GM18499 (cell line): ENCODE measurements at regions not wholly inside any gene's neighbourhood (a gene's known extent, or its start where the extent isn't known, plus 50 kb on each side); places are given as distances from the start of the nearest gene placed in this dataset.
"Not testable (repeated sequence)": the region's sequence is repeated elsewhere in the genome, so short reads cannot be mapped to it uniquely, and the experiment has no call there.

Experiments
- ATAC-seq: cut with Tn5 transposase; IDR thresholded peaks from one replicate; pipeline ENCODE4 v1.9.1; 2021; ENCODE audit warnings: moderate number of reproducible peaks; ENCODE audit not compliant: insufficient read depth, unreplicated experiment

DNA sequence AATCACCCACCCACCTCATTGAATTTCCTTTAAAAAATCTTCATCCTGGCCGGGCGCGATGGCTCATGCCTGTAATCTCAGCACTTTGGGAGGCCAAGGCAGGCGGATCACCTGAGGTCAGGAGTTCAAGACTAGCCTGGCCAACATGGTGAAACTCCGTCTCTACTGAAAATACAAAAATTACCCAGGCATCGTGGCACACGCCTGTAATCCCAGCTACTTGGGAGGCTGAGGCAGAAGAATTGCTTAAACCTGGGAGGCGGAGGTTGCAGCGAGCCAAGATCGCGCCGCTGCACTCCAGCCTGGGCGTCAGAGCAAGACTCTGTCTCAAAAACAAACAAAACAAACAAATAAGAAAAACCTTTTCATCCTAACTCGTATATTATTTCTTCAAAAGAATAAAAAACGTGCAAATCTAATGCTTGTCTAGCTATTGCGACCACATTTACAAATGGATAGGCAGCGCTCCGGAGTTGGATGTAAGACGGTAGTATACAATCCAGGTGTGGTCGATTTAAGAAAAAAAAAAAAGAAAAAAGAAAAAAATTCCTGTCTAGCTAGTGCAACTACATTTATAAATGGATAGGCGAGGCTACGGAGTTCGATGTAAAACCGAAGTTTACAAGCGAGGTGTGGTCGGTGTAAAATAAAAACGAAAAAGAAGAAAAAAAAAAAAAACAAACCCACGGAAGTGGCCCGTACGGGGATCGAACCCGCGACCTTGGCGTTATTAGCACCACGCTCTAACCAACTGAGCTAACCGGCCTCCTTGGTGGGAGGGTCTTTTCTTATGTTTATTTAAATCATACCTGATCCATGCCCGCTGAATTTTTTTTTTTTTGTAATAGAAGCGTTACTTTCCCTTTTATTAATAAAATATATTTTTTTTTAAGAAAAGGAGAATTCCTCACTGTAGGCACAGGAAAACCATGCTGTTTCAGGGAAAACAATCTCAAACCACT, 70.7 kb upstream of the PRSS16 start:
- no peak for ATAC-seq

DNA sequence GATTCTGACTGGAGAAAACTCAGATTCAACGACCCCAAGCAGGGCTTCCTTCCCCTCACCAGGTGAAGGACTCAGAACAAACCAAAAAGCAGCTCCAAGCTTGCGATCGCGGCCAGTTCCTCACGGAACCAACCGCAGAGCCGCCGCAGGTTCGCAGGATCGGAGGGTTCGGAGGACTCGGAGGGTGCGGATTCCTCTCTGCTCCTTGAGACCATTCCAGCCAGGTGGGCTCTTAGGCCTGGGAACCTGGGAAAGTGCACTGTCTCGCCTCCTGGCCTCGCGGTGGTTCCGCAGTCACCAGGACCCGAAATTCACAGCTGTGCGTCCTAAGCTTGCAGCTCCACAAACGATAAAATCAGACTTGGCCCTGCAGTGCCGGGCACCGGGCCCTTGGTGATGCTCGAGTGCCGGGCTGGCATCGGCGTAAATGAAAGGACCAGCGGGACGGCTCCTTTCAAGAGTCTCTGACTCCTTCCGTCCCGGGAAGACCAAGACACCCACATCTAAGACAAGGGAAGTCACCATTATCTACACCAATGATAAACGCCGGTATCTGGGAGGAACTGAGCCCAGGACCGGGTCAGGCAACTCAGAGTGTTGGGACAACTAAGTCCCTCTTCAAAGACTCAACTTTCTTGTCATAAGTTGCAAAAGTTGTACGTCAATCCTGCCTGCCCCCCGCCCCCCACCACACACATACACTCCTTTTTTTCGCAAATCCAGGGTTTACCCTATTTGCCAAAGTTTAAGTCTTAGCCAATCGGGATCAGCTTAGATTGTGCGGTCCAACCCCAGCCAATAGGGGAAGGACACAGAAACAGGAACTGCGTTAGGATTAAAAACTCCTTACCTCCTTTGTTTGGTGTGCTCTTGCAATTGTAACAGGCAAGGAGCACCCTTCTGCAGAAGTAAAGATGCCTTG, 69.8 kb upstream of the PRSS16 start:
- ATAC-seq: no peak

DNA sequence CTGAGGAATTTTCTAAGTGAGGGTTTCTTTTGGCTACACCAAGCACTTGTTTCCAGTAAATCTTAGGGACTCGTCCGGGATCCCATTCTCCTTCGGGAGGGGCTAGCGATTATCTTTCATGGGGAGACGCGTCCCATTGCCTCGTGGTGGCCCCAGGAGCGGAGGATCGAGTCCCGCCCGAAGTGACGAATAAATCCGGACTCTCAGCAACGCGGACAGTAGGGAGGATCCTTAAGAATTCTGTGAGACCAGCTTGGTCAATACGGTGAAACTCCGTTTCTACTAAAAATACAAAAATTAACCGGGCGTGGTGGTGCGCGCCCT, 69.1 kb upstream of the PRSS16 start:
- ATAC-seq: no peak

DNA sequence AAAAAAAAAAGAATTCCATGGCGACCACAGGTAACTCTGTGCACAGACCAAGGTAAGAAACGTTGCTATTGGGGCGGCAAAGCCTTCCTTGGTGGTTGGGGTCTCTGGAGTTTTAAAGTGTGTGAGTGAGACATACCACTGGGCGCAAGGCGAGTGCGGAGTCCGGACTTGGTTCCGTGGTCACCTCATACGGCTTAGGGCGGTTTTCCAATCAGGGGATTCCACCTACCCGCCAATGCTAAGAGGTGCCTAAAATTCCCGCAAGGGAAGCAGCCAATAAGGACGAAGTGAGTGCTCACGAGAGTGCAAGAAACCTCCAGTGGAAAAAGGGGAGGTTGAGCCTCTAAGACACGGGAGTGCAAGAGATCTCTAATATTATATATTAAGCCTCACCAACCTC, 68.6 kb upstream of the PRSS16 start:
- no peak for ATAC-seq

DNA sequence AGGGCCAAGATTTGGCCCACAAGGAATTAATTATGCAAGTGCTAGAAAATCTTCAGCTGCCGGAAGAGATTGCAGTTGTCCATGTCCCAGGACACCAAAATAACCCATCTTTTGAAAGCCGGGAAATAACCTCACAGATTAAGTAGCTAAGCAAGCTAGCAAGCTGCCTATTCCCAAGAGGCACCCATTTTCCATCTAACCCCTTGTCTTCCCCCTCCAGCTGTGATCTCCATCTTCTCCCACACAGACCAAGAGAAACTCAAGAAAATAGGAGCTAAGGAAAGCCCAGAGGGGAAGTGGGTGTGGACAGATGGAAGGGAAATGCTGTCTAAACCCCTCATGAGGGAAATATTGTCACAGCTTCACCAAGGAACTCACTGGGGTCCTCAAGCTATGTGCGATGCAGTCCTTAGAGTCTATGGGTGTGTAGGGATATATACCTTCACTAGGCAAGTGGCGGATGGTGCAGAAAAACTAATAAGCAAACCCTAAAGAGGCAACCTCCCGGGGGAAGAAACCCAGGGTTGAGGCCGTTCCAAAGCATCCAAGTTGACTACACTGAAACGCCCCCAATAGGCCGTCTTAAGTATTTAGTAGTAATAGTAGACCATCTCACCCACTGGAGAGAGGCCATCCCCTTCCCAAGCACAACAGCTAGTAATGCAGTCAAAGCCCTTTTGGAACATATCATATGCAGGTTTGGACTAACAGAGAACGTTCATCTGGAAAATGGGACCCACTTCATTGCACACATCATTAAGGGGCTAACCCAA, 64.3 kb upstream of the PRSS16 start:
- ATAC-seq: no peak

DNA sequence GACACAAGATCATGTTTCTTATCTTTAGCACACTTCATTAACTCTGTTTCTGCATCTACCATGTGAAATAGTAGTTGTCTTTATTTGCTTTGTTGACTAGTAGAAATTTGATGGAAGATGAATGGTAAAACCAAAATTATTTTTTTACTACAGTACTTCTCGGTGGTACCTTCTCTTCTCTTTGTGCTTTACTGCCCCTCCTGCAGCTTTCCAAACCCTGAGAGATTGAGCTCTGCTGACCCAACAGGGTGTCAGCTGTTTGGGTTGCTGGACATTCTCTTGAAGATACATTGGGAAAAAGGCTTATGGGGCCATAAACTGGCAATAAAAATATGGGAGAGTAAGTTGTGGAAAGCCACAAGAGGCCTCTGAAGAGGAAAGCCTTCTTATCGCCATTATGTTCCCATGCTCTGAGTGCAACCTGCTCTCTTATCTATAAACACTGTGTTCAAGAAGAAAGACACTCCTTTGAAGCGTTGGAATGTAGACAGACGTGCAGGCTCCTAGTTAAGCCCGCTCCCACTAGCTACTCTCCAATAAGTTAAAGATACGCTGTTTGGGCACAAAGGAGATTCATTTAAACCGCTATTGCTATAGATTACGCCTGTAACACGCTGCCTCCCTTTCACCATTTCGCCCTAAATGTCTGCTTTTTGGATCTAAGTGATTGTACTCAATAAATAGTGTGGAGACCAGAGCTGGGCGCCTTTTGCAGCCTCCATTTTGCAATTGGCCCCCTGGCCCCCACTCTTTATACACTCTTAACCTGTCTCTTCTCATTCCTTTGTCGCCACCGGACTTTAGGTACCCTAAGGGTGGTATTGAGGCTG, 60.1 kb upstream of the PRSS16 start:
- no peak for ATAC-seq

DNA sequence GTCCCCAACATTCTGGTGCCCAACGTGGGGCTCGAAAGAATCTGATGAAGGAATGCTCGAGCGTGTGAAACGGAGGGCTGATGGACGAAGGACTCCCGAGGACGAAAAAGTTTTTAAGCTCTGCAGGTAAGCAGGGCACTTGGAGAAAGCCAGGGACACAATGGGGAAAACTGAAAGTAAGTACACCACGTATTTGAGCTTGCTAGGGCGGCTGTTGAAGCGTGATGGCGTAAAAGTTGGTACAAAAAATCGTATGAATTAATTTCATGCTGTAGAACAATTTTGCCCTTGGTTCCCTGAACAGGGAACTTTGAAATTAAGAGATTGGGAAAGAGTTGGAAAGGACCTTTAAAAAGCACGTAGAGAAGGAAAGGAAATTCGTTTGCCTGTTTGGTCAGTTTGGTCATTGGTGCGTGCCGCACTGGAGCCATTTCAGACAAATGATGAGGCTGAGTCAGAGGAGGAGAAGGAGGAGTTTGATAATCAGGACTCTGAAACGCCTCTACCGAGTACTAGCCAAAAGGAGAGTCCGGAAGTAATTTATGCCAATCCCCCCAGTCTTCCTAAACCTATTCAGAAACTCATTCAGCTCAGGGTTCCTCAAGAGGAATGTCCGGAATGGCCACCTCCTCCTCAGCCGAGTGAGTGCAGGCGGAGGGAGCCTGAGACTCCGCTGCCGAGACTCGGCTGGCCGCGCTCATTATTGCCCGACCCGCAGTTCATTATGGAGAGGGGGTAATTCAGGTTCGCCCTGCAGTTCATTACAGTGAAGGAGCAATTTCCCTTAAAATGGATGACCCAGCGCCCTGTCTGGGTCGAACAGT, 59.2 kb upstream of the PRSS16 start:
- ATAC-seq: no peak

DNA sequence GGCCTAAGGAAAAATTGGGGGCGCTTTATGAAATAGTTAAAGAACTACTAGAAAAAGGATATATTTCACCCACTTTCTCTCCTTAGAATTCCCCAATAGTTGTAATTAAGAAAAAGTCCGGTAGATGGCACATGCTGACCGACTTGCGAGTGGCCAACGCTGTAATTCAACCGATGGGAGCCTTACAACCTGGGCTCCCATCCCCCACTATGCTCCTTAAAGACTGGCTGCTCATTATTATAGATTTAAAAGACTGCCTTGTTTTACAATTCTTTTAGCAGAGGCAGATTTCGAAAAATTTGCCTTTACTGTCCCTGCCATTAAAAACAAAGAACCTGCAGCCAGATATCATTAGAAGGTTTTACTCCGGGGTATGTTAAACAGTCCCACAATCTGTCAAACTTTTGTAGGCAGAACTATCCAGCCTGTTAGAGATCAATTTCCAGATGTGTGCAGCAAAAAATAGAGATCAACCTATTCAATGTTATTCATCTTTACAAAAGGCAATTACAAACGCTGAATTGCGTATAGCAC, 58.5 kb upstream of the PRSS16 start:
- no peak for ATAC-seq

DNA sequence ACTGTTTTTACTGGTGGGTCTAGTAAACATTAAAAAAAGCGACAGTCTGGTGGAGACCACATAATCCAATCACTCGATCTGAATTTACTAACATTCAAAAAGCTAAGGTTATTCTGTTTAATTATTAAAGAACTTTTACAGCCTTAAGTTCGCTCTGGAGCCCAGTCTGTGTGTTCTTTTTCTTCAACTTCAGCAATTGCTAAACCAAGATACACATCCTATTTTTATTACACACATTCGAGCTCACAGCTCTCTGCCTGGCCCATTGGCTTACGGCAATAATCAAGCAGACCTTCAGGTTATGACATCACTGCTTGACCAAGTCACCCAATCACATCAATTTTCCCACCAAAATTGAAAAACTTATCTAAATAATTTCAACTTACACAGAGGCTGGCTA, 57.4 kb upstream of the PRSS16 start:
- no peak for ATAC-seq

DNA sequence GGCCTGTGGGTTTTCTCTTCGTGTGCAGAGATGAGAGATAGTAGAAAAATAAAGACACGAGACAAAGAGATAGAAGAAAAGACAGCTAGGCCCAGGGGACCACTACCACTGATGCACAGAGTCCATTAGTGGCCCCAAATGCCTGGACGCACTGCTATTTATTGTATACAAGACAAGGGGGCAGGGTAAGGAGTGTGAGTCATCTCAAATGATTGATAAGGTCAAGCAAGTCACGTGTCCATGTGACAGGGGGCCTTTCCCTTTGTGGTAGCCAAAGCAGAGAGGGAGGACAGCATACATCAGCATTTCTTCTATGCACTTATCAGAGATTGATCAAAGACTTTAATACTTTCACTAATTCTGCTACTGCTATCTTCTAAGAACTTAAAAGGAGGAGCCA, 53.0 kb upstream of the PRSS16 start:
- not testable (repeated sequence) for ATAC-seq

DNA sequence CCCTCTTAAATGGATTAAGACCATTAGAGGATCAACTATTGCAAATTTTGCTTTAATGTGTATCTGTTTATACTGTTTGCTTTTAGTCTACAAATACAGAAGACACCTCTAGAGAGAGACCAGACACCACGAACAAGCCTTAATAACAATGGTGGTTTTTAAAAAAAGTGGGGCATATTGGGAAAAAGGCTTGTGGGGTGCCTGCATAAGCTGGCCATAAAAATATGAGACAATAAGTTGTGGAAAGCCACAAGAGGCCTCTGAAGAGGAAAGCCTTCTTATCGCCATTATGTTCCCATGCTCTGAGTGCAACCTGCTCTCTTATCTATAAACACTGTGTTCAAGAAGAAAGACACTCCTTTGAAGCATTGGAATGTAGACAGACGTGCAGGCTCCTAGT, 52.0 kb upstream of the PRSS16 start:
- ATAC-seq: not testable (repeated sequence)
